ENCODE measurements at regions not wholly inside any gene's neighbourhood (a gene's known extent, or its start where the extent isn't known, plus 50 kb on each side); places are given as distances from the start of the nearest gene placed in this dataset.

- TF ChIP-seq POLR2A (IDR thresholded peaks at IDR 0.05), result no peak
- TF ChIP-seq, protein P1, sequence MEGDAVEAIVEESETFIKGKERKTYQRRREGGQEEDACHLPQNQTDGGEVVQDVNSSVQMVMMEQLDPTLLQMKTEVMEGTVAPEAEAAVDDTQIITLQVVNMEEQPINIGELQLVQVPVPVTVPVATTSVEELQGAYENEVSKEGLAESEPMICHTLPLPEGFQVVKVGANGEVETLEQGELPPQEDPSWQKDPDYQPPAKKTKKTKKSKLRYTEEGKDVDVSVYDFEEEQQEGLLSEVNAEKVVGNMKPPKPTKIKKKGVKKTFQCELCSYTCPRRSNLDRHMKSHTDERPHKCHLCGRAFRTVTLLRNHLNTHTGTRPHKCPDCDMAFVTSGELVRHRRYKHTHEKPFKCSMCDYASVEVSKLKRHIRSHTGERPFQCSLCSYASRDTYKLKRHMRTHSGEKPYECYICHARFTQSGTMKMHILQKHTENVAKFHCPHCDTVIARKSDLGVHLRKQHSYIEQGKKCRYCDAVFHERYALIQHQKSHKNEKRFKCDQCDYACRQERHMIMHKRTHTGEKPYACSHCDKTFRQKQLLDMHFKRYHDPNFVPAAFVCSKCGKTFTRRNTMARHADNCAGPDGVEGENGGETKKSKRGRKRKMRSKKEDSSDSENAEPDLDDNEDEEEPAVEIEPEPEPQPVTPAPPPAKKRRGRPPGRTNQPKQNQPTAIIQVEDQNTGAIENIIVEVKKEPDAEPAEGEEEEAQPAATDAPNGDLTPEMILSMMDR (IDR thresholded peaks at IDR 0.05), result no peak
Observed at GRCh38 chr6:82568290-82568993, 204.8 kb downstream of the TPBG start.

All from right lobe of liver (tissue), 4 donors.